Astrocyte (in vitro differentiated cells and primary cell): ENCODE measurements at regions not wholly inside any gene's neighbourhood (a gene's known extent, or its start where the extent isn't known, plus 50 kb on each side); places are given as distances from the start of the nearest gene placed in this dataset.

ENCODE experiments used
- DNase-seq: peaks from one replicate; pipeline ENCODE4 v3.0.0-alpha.2; 2010; ENCODE audit warnings: low read depth
- FAIRE-seq: peaks from 2 replicates; lab custom pipeline; 2011; peaks lifted over from hg19 to GRCh38; lab: Jason Lieb, UNC
- H2AFZ ChIP-seq: 2 replicates; pipeline ENCODE4 v1.6.0; 2012; ENCODE audit warnings: low read depth, low read length, inconsistent platforms
- H3K27ac ChIP-seq: 2 replicates; pipeline ENCODE4 v1.5.1; 2011; ENCODE audit warnings: low read depth, low read length, inconsistent platforms
- H3K27me3 ChIP-seq: 2 replicates; pipeline ENCODE4 v1.6.0; 2011; ENCODE audit warnings: low read length, inconsistent platforms; ENCODE audit not compliant: insufficient read depth
- H3K36me3 ChIP-seq: 2 replicates; pipeline ENCODE4 v1.5.1; 2011; ENCODE audit warnings: low read length, inconsistent platforms; ENCODE audit not compliant: insufficient read depth
- H3K4me1 ChIP-seq: 2 replicates; pipeline ENCODE4 v1.5.1; 2011; ENCODE audit warnings: low read length, inconsistent platforms; ENCODE audit not compliant: insufficient read depth
- H3K4me2 ChIP-seq: 2 replicates; pipeline ENCODE4 v1.6.0; 2012; ENCODE audit warnings: low read length, inconsistent platforms
- H3K4me3 ChIP-seq: 2 replicates; pipeline ENCODE4 v1.5.1; 2011; ENCODE audit warnings: low read depth, mild to moderate bottlenecking, low read length, inconsistent platforms; ENCODE audit not compliant: insufficient read depth
- H3K79me2 ChIP-seq: 2 replicates; pipeline ENCODE4 v1.6.0; 2012; ENCODE audit warnings: mild to moderate bottlenecking, low read length, inconsistent platforms; ENCODE audit not compliant: insufficient read depth
- H3K9ac ChIP-seq: 2 replicates; pipeline ENCODE4 v1.6.0; 2012; ENCODE audit warnings: mild to moderate bottlenecking, low read length, inconsistent platforms
- H3K9me3 ChIP-seq: 2 replicates; pipeline ENCODE4 v1.5.1; 2012; ENCODE audit warnings: low read depth, mild to moderate bottlenecking, low read length, inconsistent platforms; ENCODE audit not compliant: insufficient read depth
- H4K20me1 ChIP-seq: 2 replicates; pipeline ENCODE4 v1.6.0; 2012; ENCODE audit warnings: low read length, inconsistent platforms; ENCODE audit not compliant: insufficient read depth
- H3K27ac Mint-ChIP-seq: one replicate; pipeline ENCODE4 v1.8.0; 2021; ENCODE audit warnings: mild to moderate bottlenecking, mixed read lengths; ENCODE audit not compliant: unreplicated experiment
- H3K27me3 Mint-ChIP-seq: one replicate; pipeline ENCODE4 v1.8.0; 2021; ENCODE audit warnings: low read depth, mixed read lengths; ENCODE audit not compliant: unreplicated experiment
- H3K36me3 Mint-ChIP-seq: one replicate; pipeline ENCODE4 v1.8.0; 2021; ENCODE audit warnings: low read depth, mixed read lengths; ENCODE audit not compliant: unreplicated experiment
- H3K4me1 Mint-ChIP-seq: one replicate; pipeline ENCODE4 v1.8.0; 2021; ENCODE audit warnings: low read depth, mixed read lengths; ENCODE audit not compliant: unreplicated experiment
- H3K4me3 Mint-ChIP-seq: one replicate; pipeline ENCODE4 v1.8.0; 2021; ENCODE audit warnings: mild to moderate bottlenecking, moderate library complexity, mixed read lengths; ENCODE audit not compliant: unreplicated experiment
- H3K9me3 Mint-ChIP-seq: one replicate; pipeline ENCODE4 v1.8.0; 2021; ENCODE audit warnings: mild to moderate bottlenecking, mixed read lengths; ENCODE audit not compliant: unreplicated experiment
- EZH2 ChIP-seq: IDR thresholded peaks from 2 replicates; pipeline ENCODE4 v1.6.1; 2012; ENCODE audit warnings: mild to moderate bottlenecking, low read length, inconsistent platforms; ENCODE audit not compliant: insufficient read depth
- TF ChIP-seq, protein P1 (sequence below): IDR thresholded peaks from 2 replicates; pipeline ENCODE4 v1.5.1; 2011; ENCODE audit warnings: low read depth, mild to moderate bottlenecking, inconsistent platforms, low read length, moderate library complexity; ENCODE audit not compliant: insufficient read depth

DNA sequence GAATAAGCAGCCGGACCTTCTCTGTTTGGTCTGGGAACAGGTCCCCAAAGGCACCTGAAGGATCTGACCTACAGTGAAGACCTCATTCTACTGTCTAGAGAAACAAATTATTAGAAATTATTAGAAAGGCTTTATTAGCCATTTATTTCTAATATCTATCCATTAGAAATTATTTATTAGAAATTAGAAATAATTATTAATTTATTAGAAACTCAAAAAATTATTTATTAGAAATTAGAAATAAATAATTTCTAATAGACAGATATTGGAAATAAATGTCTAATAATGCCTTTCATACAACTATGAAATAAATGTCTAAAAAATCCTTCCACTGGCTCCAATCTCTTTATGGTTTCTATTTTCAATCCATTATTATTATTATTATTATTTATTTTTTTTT is 285.7 kb upstream of the ERCC4 start:
- no peak overlapping the region for H3K27ac ChIP-seq
- peaks cover 3% of the 10 kb centered on the region for H3K9me3 Mint-ChIP-seq
- no peak overlapping the region for H2AFZ ChIP-seq
- H3K9ac ChIP-seq: no peak overlapping the region
- no peaks in the 10 kb centered on the region for H4K20me1 ChIP-seq
- DNase-seq (no peak), FAIRE-seq (no peak)
- no peak overlapping the region for H3K4me3 Mint-ChIP-seq
- no peaks in the 10 kb centered on the region for H3K36me3 ChIP-seq
- H3K27ac Mint-ChIP-seq: no peak overlapping the region
- TF ChIP-seq, protein P1, sequence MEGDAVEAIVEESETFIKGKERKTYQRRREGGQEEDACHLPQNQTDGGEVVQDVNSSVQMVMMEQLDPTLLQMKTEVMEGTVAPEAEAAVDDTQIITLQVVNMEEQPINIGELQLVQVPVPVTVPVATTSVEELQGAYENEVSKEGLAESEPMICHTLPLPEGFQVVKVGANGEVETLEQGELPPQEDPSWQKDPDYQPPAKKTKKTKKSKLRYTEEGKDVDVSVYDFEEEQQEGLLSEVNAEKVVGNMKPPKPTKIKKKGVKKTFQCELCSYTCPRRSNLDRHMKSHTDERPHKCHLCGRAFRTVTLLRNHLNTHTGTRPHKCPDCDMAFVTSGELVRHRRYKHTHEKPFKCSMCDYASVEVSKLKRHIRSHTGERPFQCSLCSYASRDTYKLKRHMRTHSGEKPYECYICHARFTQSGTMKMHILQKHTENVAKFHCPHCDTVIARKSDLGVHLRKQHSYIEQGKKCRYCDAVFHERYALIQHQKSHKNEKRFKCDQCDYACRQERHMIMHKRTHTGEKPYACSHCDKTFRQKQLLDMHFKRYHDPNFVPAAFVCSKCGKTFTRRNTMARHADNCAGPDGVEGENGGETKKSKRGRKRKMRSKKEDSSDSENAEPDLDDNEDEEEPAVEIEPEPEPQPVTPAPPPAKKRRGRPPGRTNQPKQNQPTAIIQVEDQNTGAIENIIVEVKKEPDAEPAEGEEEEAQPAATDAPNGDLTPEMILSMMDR: no peak
- no peak for TF ChIP-seq EZH2
- H3K79me2 ChIP-seq: no peaks in the 10 kb centered on the region
- H3K4me1 Mint-ChIP-seq: no peaks in the 10 kb centered on the region
- no peaks in the 10 kb centered on the region for H3K27me3 Mint-ChIP-seq
- no peaks in the 10 kb centered on the region for H3K4me1 ChIP-seq
- no peaks in the 10 kb centered on the region for H3K36me3 Mint-ChIP-seq
- H3K9me3 ChIP-seq: peaks cover 2% of the 10 kb centered on the region
- H3K27me3 ChIP-seq: no peaks in the 10 kb centered on the region
- no peak overlapping the region for H3K4me2 ChIP-seq
- H3K4me3 ChIP-seq: no peak overlapping the region

DNA sequence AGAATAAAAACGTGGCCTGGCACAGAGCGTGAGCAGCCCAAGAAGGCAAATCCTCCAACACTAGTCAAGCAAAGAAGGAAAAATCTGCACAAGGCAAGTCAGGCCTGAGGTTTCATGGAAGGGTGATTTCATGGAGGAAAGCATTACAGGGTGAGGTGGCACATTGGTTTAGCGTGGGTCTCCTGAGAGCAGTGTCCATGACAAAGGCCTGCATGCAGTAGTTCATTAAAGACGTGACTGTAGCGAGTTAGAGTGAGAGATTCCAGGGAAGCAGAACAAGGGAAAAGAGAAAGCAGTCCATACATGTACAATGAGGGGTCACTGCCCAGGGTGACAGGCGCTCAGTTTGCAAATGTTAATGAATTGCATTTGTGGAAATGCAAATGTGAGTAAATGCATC is 285.0 kb upstream of the ERCC4 start:
- Histone ChIP-seq H3K4me1 (no peaks in the 10 kb centered on the region), H3K27me3 (no peaks in the 10 kb centered on the region), H3K9me3 (no peaks in the 10 kb centered on the region), H3K9ac (no peak overlapping the region), H3K79me2 (no peaks in the 10 kb centered on the region), H3K36me3 (no peaks in the 10 kb centered on the region), H2AFZ (no peak overlapping the region), H4K20me1 (no peaks in the 10 kb centered on the region), H3K27ac (no peak overlapping the region), H3K4me2 (no peak overlapping the region), H3K4me3 (no peak overlapping the region)
- Mint-ChIP-seq H3K9me3 (peaks cover 3% of the 10 kb centered on the region), H3K4me3 (no peak overlapping the region), H3K4me1 (no peaks in the 10 kb centered on the region), H3K36me3 (no peaks in the 10 kb centered on the region), H3K27me3 (no peaks in the 10 kb centered on the region), H3K27ac (no peak overlapping the region)
- FAIRE-seq (no peak), DNase-seq (no peak)
- TF ChIP-seq, protein P1: no peak
- no peak for TF ChIP-seq EZH2

GRCh38 chr16:13638218-13638617 is 281.7 kb upstream of the ERCC4 start:
- Histone ChIP-seq H3K27me3 (no peaks in the 10 kb centered on the region), H3K27ac (no peak overlapping the region), H3K9me3 (peaks cover 3% of the 10 kb centered on the region), H3K4me1 (no peaks in the 10 kb centered on the region), H3K4me3 (no peak overlapping the region), H3K9ac (no peak overlapping the region), H2AFZ (no peak overlapping the region), H3K4me2 (no peak overlapping the region), H4K20me1 (no peaks in the 10 kb centered on the region), H3K36me3 (no peaks in the 10 kb centered on the region), H3K79me2 (no peaks in the 10 kb centered on the region)
- FAIRE-seq (no peak), DNase-seq (no peak)
- H3K4me3 Mint-ChIP-seq: no peak overlapping the region
- peaks cover 7% of the 10 kb centered on the region for H3K9me3 Mint-ChIP-seq
- H3K4me1 Mint-ChIP-seq: no peaks in the 10 kb centered on the region
- no peaks in the 10 kb centered on the region for H3K36me3 Mint-ChIP-seq
- TF ChIP-seq, protein P1: no peak
- TF ChIP-seq EZH2: no peak
- H3K27ac Mint-ChIP-seq: no peak overlapping the region
- no peaks in the 10 kb centered on the region for H3K27me3 Mint-ChIP-seq
